ENCODE measurements at regions not wholly inside any gene's neighbourhood (a gene's known extent, or its start where the extent isn't known, plus 50 kb on each side); places are given as distances from the start of the nearest gene placed in this dataset.

DNA sequence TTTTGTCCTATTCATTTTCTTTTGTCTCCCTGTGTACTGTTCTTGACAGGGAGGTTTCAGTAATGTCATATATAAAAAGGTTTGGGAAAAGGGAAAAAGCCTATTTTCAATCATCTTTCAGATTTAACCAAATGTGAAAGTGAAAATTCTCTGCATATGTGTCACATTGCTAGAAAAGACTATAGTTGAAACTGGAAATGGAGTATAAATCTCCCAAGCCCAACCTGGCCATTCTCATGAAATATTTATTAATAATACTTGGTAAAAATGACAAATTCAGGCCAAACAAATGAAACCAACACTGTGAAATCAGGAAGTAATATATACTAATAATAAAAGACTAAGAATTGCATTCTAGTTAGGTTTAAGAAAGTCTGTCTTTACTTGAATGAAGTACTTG, 1129.2 kb downstream of the SLC16A7 start:
- H3K4me3 ChIP-seq (ENCODE audit: control insufficient read depth in 2 of 3, extremely low read depth in 1 of 3, insufficient read depth in 2 of 3, low read depth in 1 of 3, low read length in 3 of 3) = no peak overlapping the region
- no peaks in the 10 kb centered on the region for H3K79me2 ChIP-seq (ENCODE audit: control insufficient read depth, insufficient read depth, low read length)
- TF ChIP-seq EZH2 (IDR thresholded peaks at IDR 0.05; ENCODE audit: low read length) = no peak
- TF ChIP-seq, protein P1, sequence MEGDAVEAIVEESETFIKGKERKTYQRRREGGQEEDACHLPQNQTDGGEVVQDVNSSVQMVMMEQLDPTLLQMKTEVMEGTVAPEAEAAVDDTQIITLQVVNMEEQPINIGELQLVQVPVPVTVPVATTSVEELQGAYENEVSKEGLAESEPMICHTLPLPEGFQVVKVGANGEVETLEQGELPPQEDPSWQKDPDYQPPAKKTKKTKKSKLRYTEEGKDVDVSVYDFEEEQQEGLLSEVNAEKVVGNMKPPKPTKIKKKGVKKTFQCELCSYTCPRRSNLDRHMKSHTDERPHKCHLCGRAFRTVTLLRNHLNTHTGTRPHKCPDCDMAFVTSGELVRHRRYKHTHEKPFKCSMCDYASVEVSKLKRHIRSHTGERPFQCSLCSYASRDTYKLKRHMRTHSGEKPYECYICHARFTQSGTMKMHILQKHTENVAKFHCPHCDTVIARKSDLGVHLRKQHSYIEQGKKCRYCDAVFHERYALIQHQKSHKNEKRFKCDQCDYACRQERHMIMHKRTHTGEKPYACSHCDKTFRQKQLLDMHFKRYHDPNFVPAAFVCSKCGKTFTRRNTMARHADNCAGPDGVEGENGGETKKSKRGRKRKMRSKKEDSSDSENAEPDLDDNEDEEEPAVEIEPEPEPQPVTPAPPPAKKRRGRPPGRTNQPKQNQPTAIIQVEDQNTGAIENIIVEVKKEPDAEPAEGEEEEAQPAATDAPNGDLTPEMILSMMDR (optimal IDR thresholded peaks at IDR 0.05 in 1 of 3, IDR thresholded peaks at IDR 0.05 in 1 of 3, conservative IDR thresholded peaks at IDR 0.05 in 1 of 3; ENCODE audit: extremely low read depth in 1 of 3, insufficient read depth in 2 of 3, low read length in 3 of 3) = no peak
- no peaks in the 10 kb centered on the region for H3K27me3 ChIP-seq (ENCODE audit: control insufficient read depth, extremely low read depth, insufficient read depth, low read length)
- H3K27ac ChIP-seq (ENCODE audit: control insufficient read depth, insufficient read depth, low read length) = no peak overlapping the region
- no peaks in the 10 kb centered on the region for H3K9me3 ChIP-seq (ENCODE audit: control insufficient read depth, low read depth, low read length)
- no peaks in the 10 kb centered on the region for H3K4me1 ChIP-seq (ENCODE audit: control insufficient read depth, extremely low read depth, insufficient read depth, low read length)
- no peak for DNase-seq (ENCODE audit: low read depth, low spot score)
- H3K9me1 ChIP-seq (ENCODE audit: control insufficient read depth, extremely low read depth, insufficient read depth, low read length) = no peaks in the 10 kb centered on the region
- dilution Hi-C loops (cut with MboI; ENCODE audit: extremely low pct_ligation_motif_present, low sequenced_read_pairs) = no loop called here
- H4K20me1 ChIP-seq (ENCODE audit: control insufficient read depth, extremely low read depth, insufficient read depth, low read length) = no peaks in the 10 kb centered on the region
- no peak overlapping the region for H3K9ac ChIP-seq (ENCODE audit: control insufficient read depth, extremely low read depth, insufficient read depth, low read length)
- H2AFZ ChIP-seq (ENCODE audit: control insufficient read depth, low read length) = no peak overlapping the region
- H3K36me3 ChIP-seq (ENCODE audit: control insufficient read depth in 2 of 2, extremely low read depth in 1 of 2, insufficient read depth in 2 of 2, low read length in 2 of 2) = no peaks in the 10 kb centered on the region
- no peak overlapping the region for H3K4me2 ChIP-seq (ENCODE audit: control insufficient read depth, extremely low read depth, insufficient read depth, low read depth, low read length)
- no peak for FAIRE-seq

DNA sequence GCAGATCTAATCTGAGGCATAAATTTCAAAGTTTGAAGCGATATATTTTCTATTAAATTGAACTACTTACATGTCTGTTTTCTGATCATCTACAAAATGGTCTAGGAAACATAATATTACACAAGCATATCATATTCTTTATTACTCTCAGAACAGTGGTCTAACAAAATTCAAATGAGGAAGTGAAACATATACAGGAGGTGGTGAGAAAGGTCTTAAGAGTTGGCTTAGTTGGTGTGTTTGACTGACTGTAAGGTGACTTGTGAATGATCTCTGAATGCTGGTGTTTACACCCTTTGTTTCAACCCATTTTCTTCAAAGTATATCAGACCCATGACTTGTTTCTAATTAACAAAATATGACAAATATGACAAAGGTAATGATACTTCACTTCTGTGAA, 1156.8 kb downstream of the SLC16A7 start:
- dilution Hi-C loops (cut with MboI; ENCODE audit: extremely low pct_ligation_motif_present, low sequenced_read_pairs) = no loop called here
- Histone ChIP-seq H3K9me1 (ENCODE audit: control insufficient read depth, extremely low read depth, insufficient read depth, low read length) (no peaks in the 10 kb centered on the region), H4K20me1 (ENCODE audit: control insufficient read depth, extremely low read depth, insufficient read depth, low read length) (no peaks in the 10 kb centered on the region), H3K27ac (ENCODE audit: control insufficient read depth, insufficient read depth, low read length) (no peak overlapping the region), H3K27me3 (ENCODE audit: control insufficient read depth, extremely low read depth, insufficient read depth, low read length) (no peaks in the 10 kb centered on the region), H3K4me3 (ENCODE audit: control insufficient read depth in 2 of 3, extremely low read depth in 1 of 3, insufficient read depth in 2 of 3, low read depth in 1 of 3, low read length in 3 of 3) (no peak overlapping the region), H3K9ac (ENCODE audit: control insufficient read depth, extremely low read depth, insufficient read depth, low read length) (no peak overlapping the region), H2AFZ (ENCODE audit: control insufficient read depth, low read length) (no peak overlapping the region), H3K4me2 (ENCODE audit: control insufficient read depth, extremely low read depth, insufficient read depth, low read depth, low read length) (no peak overlapping the region), H3K4me1 (ENCODE audit: control insufficient read depth, extremely low read depth, insufficient read depth, low read length) (no peaks in the 10 kb centered on the region), H3K9me3 (ENCODE audit: control insufficient read depth, low read depth, low read length) (no peaks in the 10 kb centered on the region), H3K36me3 (ENCODE audit: control insufficient read depth in 2 of 2, extremely low read depth in 1 of 2, insufficient read depth in 2 of 2, low read length in 2 of 2) (no peaks in the 10 kb centered on the region), H3K79me2 (ENCODE audit: control insufficient read depth, insufficient read depth, low read length) (no peaks in the 10 kb centered on the region)
- TF ChIP-seq, protein P1 (optimal IDR thresholded peaks at IDR 0.05 in 1 of 3, IDR thresholded peaks at IDR 0.05 in 1 of 3, conservative IDR thresholded peaks at IDR 0.05 in 1 of 3; ENCODE audit: extremely low read depth in 1 of 3, insufficient read depth in 2 of 3, low read length in 3 of 3) = no peak
- TF ChIP-seq EZH2 (IDR thresholded peaks at IDR 0.05; ENCODE audit: low read length) = no peak
- FAIRE-seq (no peak), DNase-seq (ENCODE audit: low read depth, low spot score) (no peak)
